Parathyroid adenoma (tissue), 2 donors: ENCODE measurements at regions not wholly inside any gene's neighbourhood (a gene's known extent, or its start where the extent isn't known, plus 50 kb on each side); places are given as distances from the start of the nearest gene placed in this dataset.

Experiments
- H2AFZ ChIP-seq: fragments of 300-600 bp; sonication (generic); one replicate; pipeline ENCODE4 v1.7.0; 2017; ENCODE audit warnings: antibody characterized with exemption, mild to moderate bottlenecking
- H3K27ac ChIP-seq: fragments of 300-600 bp; sonication (generic); one replicate; pipeline ENCODE4 v1.7.0; 2017
- H3K27me3 ChIP-seq: fragments of 300-600 bp; sonication (generic); one replicate; pipeline ENCODE4 v1.7.0; 2017; ENCODE audit warnings: low read length; ENCODE audit not compliant: control insufficient read depth, insufficient read depth
- H3K36me3 ChIP-seq: fragments of 300-600 bp; sonication (generic); one replicate; pipeline ENCODE4 v1.7.0; 2017; ENCODE audit warnings: low read length; ENCODE audit not compliant: control insufficient read depth, insufficient read depth
- H3K4me1 ChIP-seq: fragments of 300-600 bp; sonication (generic); one replicate; pipeline ENCODE4 v1.7.0; 2017; ENCODE audit warnings: control low read depth
- H3K4me2 ChIP-seq: fragments of 300-600 bp; sonication (generic); one replicate; pipeline ENCODE4 v1.7.0; 2017; ENCODE audit warnings: low read length
- H3K4me3 ChIP-seq: fragments of 300-600 bp; sonication (generic); one replicate; pipeline ENCODE4 v1.7.0; 2017; ENCODE audit warnings: low read depth, low read length
- H3K79me2 ChIP-seq: fragments of 300-600 bp; sonication (generic); one replicate; pipeline ENCODE4 v1.7.0; 2017; ENCODE audit warnings: control low read depth
- H3K9ac ChIP-seq: fragments of 300-600 bp; sonication (generic); one replicate; pipeline ENCODE4 v1.7.0; 2017; ENCODE audit warnings: mild to moderate bottlenecking
- H3K9me3 ChIP-seq: fragments of 300-600 bp; sonication (generic); one replicate; pipeline ENCODE4 v1.7.0; 2017; ENCODE audit warnings: low read length; ENCODE audit not compliant: control insufficient read depth
- TF ChIP-seq, protein P1 (sequence below): fragments of 300-600 bp; sonication (generic); IDR thresholded peaks from one replicate; pipeline ENCODE4 v1.7.0; 2017; ENCODE audit warnings: antibody characterized with exemption, mild to moderate bottlenecking
- donor health status: primary hyperparathyroidism.

DNA sequence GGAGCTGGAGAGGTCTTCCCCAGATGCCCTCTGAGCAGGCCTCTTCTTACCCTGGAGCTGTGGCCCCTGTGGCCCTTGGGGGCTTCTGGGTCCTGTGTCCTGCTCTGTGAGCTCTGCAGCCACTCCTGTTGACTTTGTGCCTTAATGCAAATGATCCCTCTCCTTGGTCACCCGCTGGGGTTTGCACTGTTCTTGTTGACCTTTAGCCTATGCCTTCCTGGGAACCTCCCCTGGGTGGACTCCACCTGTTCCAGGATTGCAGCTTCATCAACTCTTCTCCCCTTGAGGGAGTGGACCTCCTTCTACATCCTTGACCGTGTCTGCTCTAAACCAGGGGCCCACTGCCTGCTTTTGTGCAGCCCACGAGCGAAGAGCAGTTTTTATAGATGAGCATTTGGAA, 58.6 kb upstream of the CTBP2 start:
- no peaks in the 10 kb centered on the region for H3K4me1 ChIP-seq
- H3K79me2 ChIP-seq: no peaks in the 10 kb centered on the region
- H3K27ac ChIP-seq: no peak overlapping the region
- H3K27me3 ChIP-seq: no peaks in the 10 kb centered on the region
- no peak overlapping the region for H3K4me2 ChIP-seq
- H3K4me3 ChIP-seq: no peak overlapping the region
- TF ChIP-seq, protein P1, sequence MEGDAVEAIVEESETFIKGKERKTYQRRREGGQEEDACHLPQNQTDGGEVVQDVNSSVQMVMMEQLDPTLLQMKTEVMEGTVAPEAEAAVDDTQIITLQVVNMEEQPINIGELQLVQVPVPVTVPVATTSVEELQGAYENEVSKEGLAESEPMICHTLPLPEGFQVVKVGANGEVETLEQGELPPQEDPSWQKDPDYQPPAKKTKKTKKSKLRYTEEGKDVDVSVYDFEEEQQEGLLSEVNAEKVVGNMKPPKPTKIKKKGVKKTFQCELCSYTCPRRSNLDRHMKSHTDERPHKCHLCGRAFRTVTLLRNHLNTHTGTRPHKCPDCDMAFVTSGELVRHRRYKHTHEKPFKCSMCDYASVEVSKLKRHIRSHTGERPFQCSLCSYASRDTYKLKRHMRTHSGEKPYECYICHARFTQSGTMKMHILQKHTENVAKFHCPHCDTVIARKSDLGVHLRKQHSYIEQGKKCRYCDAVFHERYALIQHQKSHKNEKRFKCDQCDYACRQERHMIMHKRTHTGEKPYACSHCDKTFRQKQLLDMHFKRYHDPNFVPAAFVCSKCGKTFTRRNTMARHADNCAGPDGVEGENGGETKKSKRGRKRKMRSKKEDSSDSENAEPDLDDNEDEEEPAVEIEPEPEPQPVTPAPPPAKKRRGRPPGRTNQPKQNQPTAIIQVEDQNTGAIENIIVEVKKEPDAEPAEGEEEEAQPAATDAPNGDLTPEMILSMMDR: no peak
- no peaks in the 10 kb centered on the region for H3K36me3 ChIP-seq
- H2AFZ ChIP-seq: no peak overlapping the region
- H3K9me3 ChIP-seq: no peaks in the 10 kb centered on the region
- H3K9ac ChIP-seq: no peak overlapping the region

DNA sequence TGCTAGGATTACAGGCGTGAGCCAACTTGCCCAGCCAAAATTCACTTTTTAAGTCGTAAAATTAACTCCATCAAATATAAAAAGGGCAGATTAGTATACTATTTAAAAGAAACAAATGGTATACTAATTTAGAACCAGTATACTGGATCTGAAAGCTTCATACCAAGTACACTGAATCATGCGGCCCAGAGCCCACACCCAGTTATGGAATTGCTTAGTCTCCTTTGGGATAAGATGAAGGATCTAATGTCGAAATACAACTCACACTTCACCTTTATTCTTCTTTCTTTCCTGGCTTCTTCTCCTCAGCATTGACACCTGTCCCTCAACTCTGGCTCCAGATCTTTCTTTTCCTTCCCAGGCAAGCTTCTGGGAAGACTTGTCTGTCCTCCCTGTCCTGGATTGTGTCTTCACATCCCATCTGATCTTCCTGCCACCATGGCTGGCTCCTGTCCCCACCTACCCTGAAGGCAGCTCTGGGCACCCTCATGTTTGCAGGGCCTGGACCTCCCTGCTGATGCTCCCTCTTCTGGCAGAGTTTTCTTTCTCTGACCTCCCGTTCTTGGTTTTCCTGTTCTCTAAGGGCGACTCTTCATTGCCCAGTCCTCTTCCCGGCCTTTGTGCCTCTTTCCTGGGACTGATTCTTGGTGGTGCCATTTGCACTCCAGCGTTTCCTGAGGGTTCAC, 57.8 kb upstream of the CTBP2 start:
- H3K9me3 ChIP-seq: no peaks in the 10 kb centered on the region
- H3K79me2 ChIP-seq: no peaks in the 10 kb centered on the region
- H3K36me3 ChIP-seq: no peaks in the 10 kb centered on the region
- H2AFZ ChIP-seq: no peak overlapping the region
- no peak overlapping the region for H3K9ac ChIP-seq
- H3K27me3 ChIP-seq: no peaks in the 10 kb centered on the region
- TF ChIP-seq, protein P1: no peak
- H3K4me3 ChIP-seq: no peak overlapping the region
- no peak overlapping the region for H3K4me2 ChIP-seq
- H3K27ac ChIP-seq: no peak overlapping the region
- H3K4me1 ChIP-seq: no peaks in the 10 kb centered on the region

DNA sequence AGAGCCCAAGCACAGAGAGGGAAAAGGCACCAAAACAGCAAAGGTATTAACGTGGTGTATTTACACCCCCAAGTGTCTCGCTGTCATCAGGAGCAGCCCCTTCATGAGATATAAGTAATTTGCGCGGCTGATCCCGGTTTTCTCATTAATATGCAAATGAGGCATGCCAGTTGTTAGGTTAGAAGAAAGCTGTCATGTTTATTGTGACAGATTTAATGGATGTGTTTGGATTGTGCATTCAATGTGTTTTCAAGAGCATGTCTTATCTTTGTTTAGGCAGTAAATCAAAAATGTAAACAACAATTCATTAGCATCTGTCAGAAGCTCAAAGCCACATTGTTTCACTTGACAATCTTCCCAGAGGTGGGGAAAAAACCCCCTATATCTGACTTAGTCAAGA, 56.5 kb upstream of the CTBP2 start:
- no peaks in the 10 kb centered on the region for H3K9me3 ChIP-seq
- H3K27ac ChIP-seq: no peak overlapping the region
- H3K36me3 ChIP-seq: no peaks in the 10 kb centered on the region
- no peaks in the 10 kb centered on the region for H3K27me3 ChIP-seq
- H3K4me2 ChIP-seq: no peak overlapping the region
- no peak overlapping the region for H3K4me3 ChIP-seq
- H2AFZ ChIP-seq: no peak overlapping the region
- no peaks in the 10 kb centered on the region for H3K4me1 ChIP-seq
- TF ChIP-seq, protein P1: no peak
- no peak overlapping the region for H3K9ac ChIP-seq
- H3K79me2 ChIP-seq: no peaks in the 10 kb centered on the region

DNA sequence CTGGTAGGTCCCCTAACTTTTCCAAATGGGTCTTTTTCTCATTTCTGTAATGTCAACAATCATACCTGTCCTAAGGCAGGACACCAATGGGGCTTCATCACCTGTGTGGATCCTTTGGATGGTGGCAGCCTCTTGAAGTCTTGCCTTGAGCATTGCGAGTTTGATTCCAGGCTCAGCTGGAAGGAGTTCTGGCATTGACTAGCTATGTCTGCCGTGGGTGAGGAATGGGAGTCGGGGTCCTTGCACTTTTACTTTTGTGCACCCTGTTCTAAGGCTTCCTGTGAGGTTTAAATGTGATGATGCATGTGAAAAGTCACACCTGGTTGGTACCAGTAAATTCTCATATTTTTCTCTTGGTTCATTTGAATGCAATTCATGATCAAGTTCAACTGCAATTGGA, 55.9 kb upstream of the CTBP2 start:
- TF ChIP-seq, protein P1: no peak
- no peaks in the 10 kb centered on the region for H3K27me3 ChIP-seq
- H3K4me3 ChIP-seq: no peak overlapping the region

DNA sequence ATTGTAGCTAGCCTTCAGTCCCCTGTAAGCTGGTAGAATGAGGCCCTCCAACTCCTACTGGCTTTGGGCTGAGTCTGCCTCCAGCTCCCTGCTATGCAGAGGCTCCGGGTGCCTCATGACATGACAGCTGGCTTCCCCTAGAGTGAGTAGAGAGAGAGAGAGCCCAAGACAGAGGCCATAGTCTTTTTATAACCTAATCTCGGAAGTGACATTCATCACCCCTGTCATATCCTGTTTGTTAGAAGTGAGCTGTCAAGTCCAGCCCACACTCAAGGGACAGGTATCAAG, 53.9 kb upstream of the CTBP2 start:
- Histone ChIP-seq H3K9me3 (no peaks in the 10 kb centered on the region), H3K4me3 (no peak overlapping the region), H3K9ac (no peak overlapping the region), H2AFZ (no peak overlapping the region), H3K4me1 (no peaks in the 10 kb centered on the region), H3K79me2 (no peaks in the 10 kb centered on the region), H3K36me3 (no peaks in the 10 kb centered on the region), H3K4me2 (no peak overlapping the region), H3K27ac (no peak overlapping the region), H3K27me3 (no peaks in the 10 kb centered on the region)
- TF ChIP-seq, protein P1: no peak

More for the DNA sequence above, 55.9 kb upstream of the CTBP2 start:
- no peaks in the 10 kb centered on the region for H3K9me3 ChIP-seq
- no peaks in the 10 kb centered on the region for H3K4me1 ChIP-seq
- no peaks in the 10 kb centered on the region for H3K79me2 ChIP-seq
- H3K4me2 ChIP-seq: no peak overlapping the region
- no peak overlapping the region for H3K27ac ChIP-seq
- no peak overlapping the region for H2AFZ ChIP-seq
- no peaks in the 10 kb centered on the region for H3K36me3 ChIP-seq
- no peak overlapping the region for H3K9ac ChIP-seq
